DND-41 (cell line): ENCODE measurements at regions not wholly inside any gene's neighbourhood (a gene's known extent, or its start where the extent isn't known, plus 50 kb on each side); places are given as distances from the start of the nearest gene placed in this dataset.

ENCODE experiments used
- ATAC-seq: fragments of 200-7000 bp; cut with Tn5 transposase; 3 replicates; pipeline ENCODE4 v1.9.1; 2021; ENCODE audit warnings: low read depth; ENCODE audit not compliant: insufficient read depth
- DNase-seq: peaks from one replicate; pipeline ENCODE4 v3.0.0-alpha.2; 2020
- H2AFZ ChIP-seq: 2 replicates; pipeline ENCODE4 v1.6.0; 2012; ENCODE audit warnings: low read depth, low read length
- H3K27ac ChIP-seq: 2 replicates; pipeline ENCODE4 v1.5.1; 2012; ENCODE audit warnings: low read length, inconsistent platforms
- H3K27me3 ChIP-seq: fragments of 200-600 bp; sonication (generic); 2 replicates; pipeline ENCODE4 v1.6.0; 2012; ENCODE audit warnings: low read length, mild to moderate bottlenecking, inconsistent platforms; ENCODE audit not compliant: insufficient read depth, poor library complexity
- H3K36me3 ChIP-seq: 2 replicates; pipeline ENCODE4 v1.5.1; 2012; ENCODE audit warnings: low read length, inconsistent platforms; ENCODE audit not compliant: insufficient read depth
- H3K4me1 ChIP-seq: 2 replicates; pipeline ENCODE4 v1.5.1; 2012; ENCODE audit warnings: mild to moderate bottlenecking, low read length; ENCODE audit not compliant: insufficient read depth
- H3K4me2 ChIP-seq: 2 replicates; pipeline ENCODE4 v1.6.0; 2012; ENCODE audit warnings: mild to moderate bottlenecking, moderate library complexity, low read length, inconsistent platforms; ENCODE audit not compliant: insufficient read depth
- H3K4me3 ChIP-seq, 2 experiments: fragments of 200-600 bp in 1 of 2; shearing (Covaris generic) in 1 of 2; 2 replicates each; pipeline ENCODE4 v1.5.1; 2012 to 2016; ENCODE audit warnings: inconsistent platforms in 2 of 2, low read length in 2 of 2, mild to moderate bottlenecking in 2 of 2, low read depth in 1 of 2, moderate library complexity in 1 of 2
- H3K79me2 ChIP-seq: 2 replicates; pipeline ENCODE4 v1.6.0; 2012; ENCODE audit warnings: low read length, inconsistent platforms; ENCODE audit not compliant: insufficient read depth
- H3K9ac ChIP-seq: 2 replicates; pipeline ENCODE4 v1.6.0; 2012; ENCODE audit warnings: low read depth, mild to moderate bottlenecking, inconsistent platforms, low read length, moderate library complexity
- H3K9me3 ChIP-seq: 2 replicates; pipeline ENCODE4 v1.5.1; 2012; ENCODE audit warnings: low read length, moderate library complexity, mild to moderate bottlenecking, inconsistent platforms; ENCODE audit not compliant: insufficient read depth, severe bottlenecking
- H4K20me1 ChIP-seq: 2 replicates; pipeline ENCODE4 v1.6.0; 2012; ENCODE audit warnings: low read length; ENCODE audit not compliant: insufficient read depth
- EZH2 ChIP-seq: IDR thresholded peaks from 3 replicates; pipeline ENCODE4 v1.6.1; 2012; ENCODE audit warnings: borderline replicate concordance, low read depth, mild to moderate bottlenecking, moderate library complexity, low read length, inconsistent platforms; ENCODE audit not compliant: severe bottlenecking
- TF ChIP-seq, protein P1 (sequence below): IDR thresholded peaks from 2 replicates; pipeline ENCODE4 v1.5.1; 2012; ENCODE audit warnings: borderline replicate concordance, low read length, moderate library complexity, mild to moderate bottlenecking; ENCODE audit not compliant: poor library complexity, severe bottlenecking; ENCODE audit errors: extremely low read depth

DNA sequence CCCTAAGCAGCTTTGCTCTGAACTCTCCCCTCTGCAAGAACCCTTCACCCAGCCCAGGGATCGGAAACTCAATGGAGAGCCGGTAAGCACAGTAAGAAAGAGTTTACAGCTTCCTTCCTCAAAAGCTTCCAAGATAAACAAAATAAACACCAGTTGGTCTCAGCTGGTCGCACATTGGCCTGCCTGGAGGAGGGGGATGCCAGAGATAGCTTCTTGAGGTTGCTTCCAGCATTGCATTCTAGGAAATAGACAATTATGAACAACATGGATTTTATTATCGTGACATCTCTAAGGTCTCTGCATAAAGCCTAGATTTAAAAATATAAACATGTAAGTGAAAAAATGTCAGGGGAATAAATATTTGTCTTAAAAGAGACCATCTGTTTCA lies 141.5 kb upstream of the PKDCC start:
- no peak overlapping the region for H3K4me2 ChIP-seq
- TF ChIP-seq EZH2 = no peak
- TF ChIP-seq, protein P1, sequence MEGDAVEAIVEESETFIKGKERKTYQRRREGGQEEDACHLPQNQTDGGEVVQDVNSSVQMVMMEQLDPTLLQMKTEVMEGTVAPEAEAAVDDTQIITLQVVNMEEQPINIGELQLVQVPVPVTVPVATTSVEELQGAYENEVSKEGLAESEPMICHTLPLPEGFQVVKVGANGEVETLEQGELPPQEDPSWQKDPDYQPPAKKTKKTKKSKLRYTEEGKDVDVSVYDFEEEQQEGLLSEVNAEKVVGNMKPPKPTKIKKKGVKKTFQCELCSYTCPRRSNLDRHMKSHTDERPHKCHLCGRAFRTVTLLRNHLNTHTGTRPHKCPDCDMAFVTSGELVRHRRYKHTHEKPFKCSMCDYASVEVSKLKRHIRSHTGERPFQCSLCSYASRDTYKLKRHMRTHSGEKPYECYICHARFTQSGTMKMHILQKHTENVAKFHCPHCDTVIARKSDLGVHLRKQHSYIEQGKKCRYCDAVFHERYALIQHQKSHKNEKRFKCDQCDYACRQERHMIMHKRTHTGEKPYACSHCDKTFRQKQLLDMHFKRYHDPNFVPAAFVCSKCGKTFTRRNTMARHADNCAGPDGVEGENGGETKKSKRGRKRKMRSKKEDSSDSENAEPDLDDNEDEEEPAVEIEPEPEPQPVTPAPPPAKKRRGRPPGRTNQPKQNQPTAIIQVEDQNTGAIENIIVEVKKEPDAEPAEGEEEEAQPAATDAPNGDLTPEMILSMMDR = no peak
- 0 out of 2 replicates have a peak, but pooled peaks cover 5% of the 10 kb centered on the region for H4K20me1 ChIP-seq
- ATAC-seq (no peak), DNase-seq (no peak)
- no peaks in the 10 kb centered on the region for H3K4me1 ChIP-seq
- no peaks in the 10 kb centered on the region for H3K36me3 ChIP-seq
- no peaks in the 10 kb centered on the region for H3K9me3 ChIP-seq
- no peak overlapping the region for H3K4me3 ChIP-seq
- peaks cover 37% of the 10 kb centered on the region for H3K27me3 ChIP-seq
- no peak overlapping the region for H3K9ac ChIP-seq
- no peak overlapping the region for H2AFZ ChIP-seq
- no peak overlapping the region for H3K27ac ChIP-seq
- H3K79me2 ChIP-seq = no peaks in the 10 kb centered on the region

DNA sequence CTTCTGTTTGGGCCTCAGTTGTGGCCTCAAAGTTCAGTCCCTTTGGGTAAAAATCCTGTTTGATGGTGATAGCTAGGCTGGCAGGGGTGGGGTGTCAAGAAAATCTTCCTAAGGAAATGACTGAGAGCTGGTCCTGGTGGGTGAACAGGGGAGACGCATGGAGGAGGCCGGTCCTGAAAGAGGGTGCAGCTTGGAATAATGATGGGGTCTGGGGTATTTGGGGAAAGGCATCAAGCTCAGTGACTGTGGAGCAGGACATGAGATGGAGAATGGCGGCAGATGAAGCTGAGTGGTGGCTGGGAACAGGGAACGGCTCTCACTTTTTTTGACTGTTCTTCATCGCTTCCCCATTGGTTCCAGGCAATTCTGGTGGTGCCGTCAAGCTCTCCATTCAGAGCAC lies 140.7 kb upstream of the PKDCC start:
- H3K9ac ChIP-seq = no peak overlapping the region

DNA sequence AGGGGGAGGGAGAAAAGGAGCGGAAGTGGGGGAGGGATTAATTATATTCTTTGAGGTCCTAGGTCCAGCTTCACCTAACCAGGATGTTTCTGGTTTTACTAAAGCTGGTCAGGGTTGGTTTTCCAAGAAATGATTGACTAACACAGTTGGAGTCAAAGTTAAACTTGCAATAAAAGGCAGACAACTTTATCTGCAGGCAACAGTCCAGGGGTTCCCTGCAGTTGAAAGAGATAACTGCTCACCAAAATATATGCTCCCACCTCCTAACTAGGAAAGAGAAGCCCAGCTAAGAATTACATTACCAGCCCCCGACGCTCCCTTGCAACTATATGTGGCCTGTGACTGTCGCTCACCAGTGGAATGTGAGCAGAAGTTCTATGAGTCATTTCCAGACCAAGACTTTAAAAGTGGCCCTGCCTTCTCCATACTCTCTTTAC lies 140.0 kb upstream of the PKDCC start:
- Histone ChIP-seq H3K27ac (no peak overlapping the region), H3K4me2 (no peak overlapping the region), H3K79me2 (no peaks in the 10 kb centered on the region), H3K4me3 (no peak overlapping the region), H2AFZ (no peak overlapping the region), H3K9me3 (no peaks in the 10 kb centered on the region), H3K27me3 (peaks cover 36% of the 10 kb centered on the region), H3K9ac (no peak overlapping the region), H4K20me1 (0 out of 2 replicates have a peak, but pooled peaks cover 5% of the 10 kb centered on the region), H3K36me3 (no peaks in the 10 kb centered on the region), H3K4me1 (no peaks in the 10 kb centered on the region)
- no peak for DNase-seq
- ATAC-seq = no peak
- no peak for TF ChIP-seq EZH2
- TF ChIP-seq, protein P1 = no peak

More for the DNA sequence above, 140.7 kb upstream of the PKDCC start:
- H3K79me2 ChIP-seq = no peaks in the 10 kb centered on the region
- H4K20me1 ChIP-seq = 0 out of 2 replicates have a peak, but pooled peaks cover 5% of the 10 kb centered on the region
- H3K4me2 ChIP-seq = no peak overlapping the region
- H3K4me1 ChIP-seq = no peaks in the 10 kb centered on the region
- peaks cover 31% of the 10 kb centered on the region for H3K27me3 ChIP-seq
- H3K4me3 ChIP-seq = no peak overlapping the region
- TF ChIP-seq, protein P1 = no peak
- TF ChIP-seq EZH2 = no peak
- H3K27ac ChIP-seq = no peak overlapping the region
- no peak overlapping the region for H2AFZ ChIP-seq
- no peak for DNase-seq
- H3K36me3 ChIP-seq = no peaks in the 10 kb centered on the region
- ATAC-seq = no peak
- no peaks in the 10 kb centered on the region for H3K9me3 ChIP-seq

DNA sequence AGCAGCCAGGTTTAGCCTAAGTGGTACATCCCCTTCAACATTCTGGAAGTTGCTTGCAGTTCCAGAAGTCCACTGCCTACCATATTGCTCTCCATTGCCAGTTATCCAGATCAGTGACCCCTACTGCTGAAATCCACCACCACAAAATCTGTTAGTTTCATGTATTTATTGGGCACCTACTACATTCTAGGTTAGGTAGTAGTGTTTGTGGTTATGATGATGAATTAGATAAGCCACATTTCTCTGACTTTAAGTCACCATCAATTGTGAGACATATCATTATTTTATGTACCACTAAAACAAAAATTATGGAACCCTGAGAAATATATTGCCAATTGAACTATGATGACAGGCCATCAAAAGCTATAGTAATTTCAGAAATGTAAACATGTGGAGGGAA lies 139.5 kb upstream of the PKDCC start:
- ATAC-seq = no peak
- Histone ChIP-seq H3K9ac (no peak overlapping the region), H3K36me3 (no peaks in the 10 kb centered on the region), H3K4me3 (no peak overlapping the region), H2AFZ (no peak overlapping the region), H4K20me1 (0 out of 2 replicates have a peak, but pooled peaks cover 2% of the 10 kb centered on the region), H3K79me2 (no peaks in the 10 kb centered on the region), H3K27ac (no peak overlapping the region), H3K9me3 (no peaks in the 10 kb centered on the region), H3K4me1 (no peaks in the 10 kb centered on the region), H3K4me2 (no peak overlapping the region), H3K27me3 (peaks cover 40% of the 10 kb centered on the region)
- TF ChIP-seq, protein P1 = no peak
- no peak for TF ChIP-seq EZH2
- DNase-seq = no peak
